Right hindlimb (tissue), 1 donor: ENCODE measurements at regions not wholly inside any gene's neighbourhood (a gene's known extent, or its start where the extent isn't known, plus 50 kb on each side); places are given as distances from the start of the nearest gene placed in this dataset.

ENCODE experiments used
- DNase-seq: peaks from one replicate; pipeline ENCODE4 v3.0.0-alpha.2; 2018

GRCh38 chr2:138106606-138107005 is 142.3 kb downstream of the HNMT start:
- no peak for DNase-seq

GRCh38 chr2:138107288-138107687 is 143.0 kb downstream of the HNMT start:
- no peak for DNase-seq

- DNase-seq, result no peak
Observed at GRCh38 chr2:138110453-138111083, 146.3 kb downstream of the HNMT start.

GRCh38 chr2:138112536-138112935 is 148.3 kb downstream of the HNMT start:
- DNase-seq, result no peak

GRCh38 chr2:138113871-138114525 is 149.7 kb downstream of the HNMT start:
- no peak for DNase-seq

GRCh38 chr2:138115666-138116065 is 151.4 kb downstream of the HNMT start:
- DNase-seq, result no peak

- DNase-seq, result no peak
Observed at GRCh38 chr2:138116456-138116855, 152.2 kb downstream of the HNMT start.

- DNase-seq, result no peak
Observed at GRCh38 chr2:138121666-138122661, 157.7 kb downstream of the HNMT start.

- no peak for DNase-seq
Observed at GRCh38 chr2:138122891-138123290, 158.6 kb downstream of the HNMT start.

GRCh38 chr2:138123741-138124140 is 159.5 kb downstream of the HNMT start:
- no peak for DNase-seq

GRCh38 chr2:138124521-138124920 is 160.2 kb downstream of the HNMT start:
- no peak for DNase-seq

GRCh38 chr2:138125306-138126288 is 161.3 kb downstream of the HNMT start:
- no peak for DNase-seq

GRCh38 chr2:138132108-138132507 is 167.8 kb downstream of the HNMT start:
- no peak for DNase-seq

GRCh38 chr2:138137949-138138348 is 173.7 kb downstream of the HNMT start:
- no peak for DNase-seq

- DNase-seq, result no peak
Observed at GRCh38 chr2:138147796-138148195, 183.5 kb downstream of the HNMT start.

- DNase-seq, result no peak
Observed at GRCh38 chr2:138155304-138155703, 191.0 kb downstream of the HNMT start.

- DNase-seq, result no peak
Observed at GRCh38 chr2:138157372-138157771, 193.1 kb downstream of the HNMT start.

GRCh38 chr2:138170485-138170884 is 206.2 kb downstream of the HNMT start:
- DNase-seq, result no peak

- DNase-seq, result no peak
Observed at GRCh38 chr2:138171244-138171643, 207.0 kb downstream of the HNMT start.

GRCh38 chr2:138175066-138175465 is 210.8 kb downstream of the HNMT start:
- DNase-seq, result no peak

- no peak for DNase-seq
Observed at GRCh38 chr2:138176862-138177439, 212.7 kb downstream of the HNMT start.

- DNase-seq, result no peak
Observed at GRCh38 chr2:138177693-138178092, 213.4 kb downstream of the HNMT start.
